ENCODE measurements at regions not wholly inside any gene's neighbourhood (a gene's known extent, or its start where the extent isn't known, plus 50 kb on each side); places are given as distances from the start of the nearest gene placed in this dataset.

- H3K9ac ChIP-seq (ENCODE audit: low read length in 5 of 5), result no peak overlapping the region
- H3K4me3 ChIP-seq (ENCODE audit: low read depth in 1 of 5, low read length in 5 of 5), result no peak overlapping the region
- no peaks in the 10 kb centered on the region for H3K27me3 ChIP-seq (ENCODE audit: control insufficient read depth in 5 of 5, insufficient read depth in 4 of 5, low read length in 5 of 5)
- no peaks in the 10 kb centered on the region for H3K4me1 ChIP-seq (ENCODE audit: control insufficient read depth in 5 of 5, insufficient read depth in 5 of 5, low read length in 5 of 5)
- H3K9me3 ChIP-seq (ENCODE audit: control insufficient read depth in 5 of 5, low read length in 5 of 5), result peaks cover 3 to 13% (median 12%) of the 10 kb centered on the region in 5 donors
- H3K36me3 ChIP-seq (ENCODE audit: control insufficient read depth in 5 of 5, insufficient read depth in 5 of 5, low read length in 5 of 5), result no peaks in the 10 kb centered on the region
- H3K27ac ChIP-seq (ENCODE audit: low read depth, low read length), result no peak overlapping the region
Observed at GRCh38 chr16:50988441-50988840, 162.6 kb downstream of the SALL1 start.

GRCh38 chr16:50986453-50986852, 164.6 kb downstream of the SALL1 start:
- Histone ChIP-seq H3K27ac (ENCODE audit: low read depth, low read length) (no peak overlapping the region), H3K4me3 (ENCODE audit: low read depth in 1 of 5, low read length in 5 of 5) (no peak overlapping the region), H3K4me1 (ENCODE audit: control insufficient read depth in 5 of 5, insufficient read depth in 5 of 5, low read length in 5 of 5) (no peaks in the 10 kb centered on the region), H3K36me3 (ENCODE audit: control insufficient read depth in 5 of 5, insufficient read depth in 5 of 5, low read length in 5 of 5) (no peaks in the 10 kb centered on the region), H3K27me3 (ENCODE audit: control insufficient read depth in 5 of 5, insufficient read depth in 4 of 5, low read length in 5 of 5) (no peaks in the 10 kb centered on the region), H3K9ac (ENCODE audit: low read length in 5 of 5) (no peak overlapping the region), H3K9me3 (ENCODE audit: control insufficient read depth in 5 of 5, low read length in 5 of 5) (peaks cover 3 to 26% (median 23%) of the 10 kb centered on the region in 5 donors)

GRCh38 chr16:50985733-50986132, 165.3 kb downstream of the SALL1 start:
- Histone ChIP-seq H3K9me3 (ENCODE audit: control insufficient read depth in 5 of 5, low read length in 5 of 5) (peaks cover 3 to 26% (median 23%) of the 10 kb centered on the region in 5 donors), H3K27ac (ENCODE audit: low read depth, low read length) (no peak overlapping the region), H3K9ac (ENCODE audit: low read length in 5 of 5) (no peak overlapping the region), H3K4me1 (ENCODE audit: control insufficient read depth in 5 of 5, insufficient read depth in 5 of 5, low read length in 5 of 5) (no peaks in the 10 kb centered on the region), H3K36me3 (ENCODE audit: control insufficient read depth in 5 of 5, insufficient read depth in 5 of 5, low read length in 5 of 5) (no peaks in the 10 kb centered on the region), H3K27me3 (ENCODE audit: control insufficient read depth in 5 of 5, insufficient read depth in 4 of 5, low read length in 5 of 5) (no peaks in the 10 kb centered on the region), H3K4me3 (ENCODE audit: low read depth in 1 of 5, low read length in 5 of 5) (no peak overlapping the region)

- Histone ChIP-seq H3K4me1 (ENCODE audit: control insufficient read depth in 5 of 5, insufficient read depth in 5 of 5, low read length in 5 of 5) (no peaks in the 10 kb centered on the region), H3K9me3 (ENCODE audit: control insufficient read depth in 5 of 5, low read length in 5 of 5) (peaks cover 3 to 26% (median 23%) of the 10 kb centered on the region in 5 donors), H3K36me3 (ENCODE audit: control insufficient read depth in 5 of 5, insufficient read depth in 5 of 5, low read length in 5 of 5) (no peaks in the 10 kb centered on the region), H3K27me3 (ENCODE audit: control insufficient read depth in 5 of 5, insufficient read depth in 4 of 5, low read length in 5 of 5) (no peaks in the 10 kb centered on the region), H3K27ac (ENCODE audit: low read depth, low read length) (no peak overlapping the region), H3K9ac (ENCODE audit: low read length in 5 of 5) (no peak overlapping the region), H3K4me3 (ENCODE audit: low read depth in 1 of 5, low read length in 5 of 5) (no peak overlapping the region)
Observed at GRCh38 chr16:50984688-50985087, 166.4 kb downstream of the SALL1 start.

- Histone ChIP-seq H3K27me3 (ENCODE audit: control insufficient read depth in 5 of 5, insufficient read depth in 4 of 5, low read length in 5 of 5) (no peaks in the 10 kb centered on the region), H3K9me3 (ENCODE audit: control insufficient read depth in 5 of 5, low read length in 5 of 5) (peaks cover 3 to 26% (median 23%) of the 10 kb centered on the region in 5 donors), H3K4me3 (ENCODE audit: low read depth in 1 of 5, low read length in 5 of 5) (no peak overlapping the region), H3K36me3 (ENCODE audit: control insufficient read depth in 5 of 5, insufficient read depth in 5 of 5, low read length in 5 of 5) (no peaks in the 10 kb centered on the region), H3K27ac (ENCODE audit: low read depth, low read length) (no peak overlapping the region), H3K9ac (ENCODE audit: low read length in 5 of 5) (no peak overlapping the region), H3K4me1 (ENCODE audit: control insufficient read depth in 5 of 5, insufficient read depth in 5 of 5, low read length in 5 of 5) (no peaks in the 10 kb centered on the region)
Observed at GRCh38 chr16:50982808-50983207, 168.3 kb downstream of the SALL1 start.

- peaks cover 0 to 6% (median 0%) of the 10 kb centered on the region in 5 donors for H3K27me3 ChIP-seq (ENCODE audit: control insufficient read depth in 5 of 5, insufficient read depth in 4 of 5, low read length in 5 of 5)
- H3K36me3 ChIP-seq (ENCODE audit: control insufficient read depth in 5 of 5, insufficient read depth in 5 of 5, low read length in 5 of 5), result no peaks in the 10 kb centered on the region
- no peak overlapping the region for H3K4me3 ChIP-seq (ENCODE audit: low read depth in 1 of 5, low read length in 5 of 5)
- no peaks in the 10 kb centered on the region for H3K4me1 ChIP-seq (ENCODE audit: control insufficient read depth in 5 of 5, insufficient read depth in 5 of 5, low read length in 5 of 5)
- no peak overlapping the region for H3K27ac ChIP-seq (ENCODE audit: low read depth, low read length)
- H3K9ac ChIP-seq (ENCODE audit: low read length in 5 of 5), result no peak overlapping the region
- peaks cover 3 to 26% (median 23%) of the 10 kb centered on the region in 5 donors for H3K9me3 ChIP-seq (ENCODE audit: control insufficient read depth in 5 of 5, low read length in 5 of 5)
Observed at GRCh38 chr16:50981951-50982350, 169.1 kb downstream of the SALL1 start.

- H3K4me1 ChIP-seq (ENCODE audit: control insufficient read depth in 5 of 5, insufficient read depth in 5 of 5, low read length in 5 of 5), result no peaks in the 10 kb centered on the region
- no peak overlapping the region for H3K27ac ChIP-seq (ENCODE audit: low read depth, low read length)
- no peak overlapping the region for H3K9ac ChIP-seq (ENCODE audit: low read length in 5 of 5)
- H3K9me3 ChIP-seq (ENCODE audit: control insufficient read depth in 5 of 5, low read length in 5 of 5), result peaks cover 0 to 17% (median 11%) of the 10 kb centered on the region in 5 donors
- peaks cover 0 to 6% (median 0%) of the 10 kb centered on the region in 5 donors for H3K27me3 ChIP-seq (ENCODE audit: control insufficient read depth in 5 of 5, insufficient read depth in 4 of 5, low read length in 5 of 5)
- no peaks in the 10 kb centered on the region for H3K36me3 ChIP-seq (ENCODE audit: control insufficient read depth in 5 of 5, insufficient read depth in 5 of 5, low read length in 5 of 5)
- no peak overlapping the region for H3K4me3 ChIP-seq (ENCODE audit: low read depth in 1 of 5, low read length in 5 of 5)
Observed at GRCh38 chr16:50980666-50981065, 170.4 kb downstream of the SALL1 start.

GRCh38 chr16:50979806-50980620, 171.1 kb downstream of the SALL1 start:
- Histone ChIP-seq H3K4me3 (ENCODE audit: low read depth in 1 of 5, low read length in 5 of 5) (no peak overlapping the region), H3K27me3 (ENCODE audit: control insufficient read depth in 5 of 5, insufficient read depth in 4 of 5, low read length in 5 of 5) (peaks cover 0 to 6% (median 0%) of the 10 kb centered on the region in 5 donors), H3K9me3 (ENCODE audit: control insufficient read depth in 5 of 5, low read length in 5 of 5) (peaks cover 0 to 13% (median 11%) of the 10 kb centered on the region in 5 donors), H3K9ac (ENCODE audit: low read length in 5 of 5) (no peak overlapping the region), H3K4me1 (ENCODE audit: control insufficient read depth in 5 of 5, insufficient read depth in 5 of 5, low read length in 5 of 5) (no peaks in the 10 kb centered on the region), H3K36me3 (ENCODE audit: control insufficient read depth in 5 of 5, insufficient read depth in 5 of 5, low read length in 5 of 5) (no peaks in the 10 kb centered on the region), H3K27ac (ENCODE audit: low read depth, low read length) (no peak overlapping the region)

- H3K27me3 ChIP-seq (ENCODE audit: control insufficient read depth in 5 of 5, insufficient read depth in 4 of 5, low read length in 5 of 5), result peaks cover 0 to 6% (median 3%) of the 10 kb centered on the region in 5 donors
- no peak overlapping the region for H3K9ac ChIP-seq (ENCODE audit: low read length in 5 of 5)
- H3K36me3 ChIP-seq (ENCODE audit: control insufficient read depth in 5 of 5, insufficient read depth in 5 of 5, low read length in 5 of 5), result no peaks in the 10 kb centered on the region
- no peaks in the 10 kb centered on the region for H3K4me1 ChIP-seq (ENCODE audit: control insufficient read depth in 5 of 5, insufficient read depth in 5 of 5, low read length in 5 of 5)
- peaks cover 0 to under 1% (median 0%) of the 10 kb centered on the region in 5 donors for H3K9me3 ChIP-seq (ENCODE audit: control insufficient read depth in 5 of 5, low read length in 5 of 5)
- H3K27ac ChIP-seq (ENCODE audit: low read depth, low read length), result no peak overlapping the region
- no peak overlapping the region for H3K4me3 ChIP-seq (ENCODE audit: low read depth in 1 of 5, low read length in 5 of 5)
Observed at GRCh38 chr16:50977138-50977537, 173.9 kb downstream of the SALL1 start.

GRCh38 chr16:50974438-50975036, 176.5 kb downstream of the SALL1 start:
- Histone ChIP-seq H3K27ac (ENCODE audit: low read depth, low read length) (no peak overlapping the region), H3K9ac (ENCODE audit: low read length in 5 of 5) (no peak overlapping the region), H3K36me3 (ENCODE audit: control insufficient read depth in 5 of 5, insufficient read depth in 5 of 5, low read length in 5 of 5) (no peaks in the 10 kb centered on the region), H3K4me3 (ENCODE audit: low read depth in 1 of 5, low read length in 5 of 5) (no peak overlapping the region), H3K4me1 (ENCODE audit: control insufficient read depth in 5 of 5, insufficient read depth in 5 of 5, low read length in 5 of 5) (no peaks in the 10 kb centered on the region), H3K27me3 (ENCODE audit: control insufficient read depth in 5 of 5, insufficient read depth in 4 of 5, low read length in 5 of 5) (peaks cover 0 to 6% (median 3%) of the 10 kb centered on the region in 5 donors), H3K9me3 (ENCODE audit: control insufficient read depth in 5 of 5, low read length in 5 of 5) (no peaks in the 10 kb centered on the region)
